K562 (cell line): ENCODE measurements at regions not wholly inside any gene's neighbourhood (a gene's known extent, or its start where the extent isn't known, plus 50 kb on each side); places are given as distances from the start of the nearest gene placed in this dataset.

ENCODE experiments used
- CTCF ChIP-seq, 3 experiments: IDR thresholded peaks in 2 of 3; conservative IDR thresholded peaks in 1 of 3; 2 replicates each; pipeline ENCODE4 v1.5.1; 2011 to 2012; ENCODE audit warnings: low read length in 3 of 3, mild to moderate bottlenecking in 3 of 3, control low read depth in 2 of 3, improper control_type of control experiment in 1 of 3, inconsistent platforms in 1 of 3, low read depth in 1 of 3, mixed read lengths in 1 of 3, moderate library complexity in 1 of 3; ENCODE audit not compliant: insufficient read depth in 2 of 3
- MEF2A ChIP-seq: IDR thresholded peaks from 2 replicates; pipeline ENCODE4 v1.6.1; 2011; ENCODE audit warnings: low read depth, mild to moderate bottlenecking, low read length, moderate library complexity; ENCODE audit not compliant: control insufficient read depth
- MLLT1 ChIP-seq, 2 experiments: fragments of 450-650 bp; IDR thresholded peaks; 2 replicates each; pipeline ENCODE4 v1.6.1; 2016
- SMC3 ChIP-seq: conservative IDR thresholded peaks from 2 replicates; pipeline ENCODE4 v1.6.1; 2011; ENCODE audit warnings: low read depth, low read length, improper control_type of control experiment; ENCODE audit not compliant: insufficient read depth
- TRIM28 ChIP-seq: fragments of 450-650 bp; IDR thresholded peaks from 2 replicates; pipeline ENCODE4 v1.6.1; 2017
- ZBED1 ChIP-seq: IDR thresholded peaks from 2 replicates; pipeline ENCODE4 v1.6.1; 2014

- TF ChIP-seq CTCF (IDR thresholded peaks at IDR 0.05 in 2 of 3, conservative IDR thresholded peaks at IDR 0.05 in 1 of 3; ENCODE audit: insufficient read depth in 2 of 3, low read depth in 1 of 3, low read length in 3 of 3) (no peak), MLLT1 (IDR thresholded peaks at IDR 0.05) (no peak), TRIM28 (no peak), ZBED1 (no peak), SMC3 (no peak), MEF2A (no peak)
Measured at GRCh38 chr3:34876997-34877396, 762.3 kb upstream of the ARPP21 start.
